AG04450 (cell line): ENCODE measurements at regions not wholly inside any gene's neighbourhood (a gene's known extent, or its start where the extent isn't known, plus 50 kb on each side); places are given as distances from the start of the nearest gene placed in this dataset.

ENCODE experiments used
- CTCF ChIA-PET: fragments of 300-600, 350-600 bp; formaldehyde crosslinking; extraction: SDS; loops from one replicate; lab custom pipeline; 2022; ENCODE audit warnings: antibody characterized with exemption, inconsistent platforms; lab: Charles Lee
- POLR2A ChIA-PET: fragments of 350-600 bp; formaldehyde crosslinking; extraction: SDS; loops from one replicate; lab custom pipeline; 2021; ENCODE audit warnings: antibody characterized with exemption, inconsistent platforms; lab: Yijun Ruan, JAX
- DNase-seq: peaks from one replicate; pipeline ENCODE4 v3.0.0-alpha.2; 2011; ENCODE audit warnings: low read depth, low spot score
- H3K27ac ChIP-seq: one replicate; pipeline ENCODE4 v1.5.1; 2012; ENCODE audit warnings: low read depth, low read length, control low read depth
- H3K27me3 ChIP-seq: one replicate; pipeline ENCODE4 v1.6.0; 2012; ENCODE audit warnings: low read length; ENCODE audit not compliant: control insufficient read depth, insufficient read depth
- H3K4me3 ChIP-seq: 2 replicates; pipeline ENCODE4 v1.5.1; 2011; ENCODE audit warnings: mild to moderate bottlenecking, low read depth, low read length, control low read depth
- H3K9me3 ChIP-seq: 2 replicates; pipeline ENCODE4 v1.5.1; 2012; ENCODE audit warnings: low read length; ENCODE audit not compliant: control insufficient read depth, insufficient read depth
- TF ChIP-seq, protein P1 (sequence below): IDR thresholded peaks from 2 replicates; pipeline ENCODE4 v1.5.1; 2011; ENCODE audit warnings: low read depth, low read length, control low read depth, inconsistent platforms

- CTCF ChIA-PET: no interaction called here
Measured at GRCh38 chr4:75306506-75306905, 207.7 kb downstream of the RCHY1 start.

DNA sequence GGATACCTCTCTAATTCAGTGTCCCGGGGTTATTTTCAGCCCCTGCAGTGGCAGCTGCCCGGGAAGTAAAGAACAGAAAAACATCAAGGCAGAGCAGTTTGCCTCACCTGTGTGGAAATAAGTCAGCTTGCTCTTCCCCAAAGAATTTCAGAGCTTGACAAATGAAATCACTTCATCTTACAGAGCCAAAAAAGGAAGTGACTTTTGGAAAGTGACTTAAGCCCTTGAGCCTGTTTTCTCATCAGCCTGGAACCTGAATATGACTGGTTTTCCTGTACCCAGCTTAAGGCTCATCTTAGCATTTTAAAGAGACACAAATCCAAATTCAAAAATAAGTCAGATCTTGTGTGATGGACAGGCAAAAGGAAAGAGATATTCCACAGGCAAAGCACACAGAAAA lies 211.6 kb downstream of the RCHY1 start:
- TF ChIP-seq, protein P1, sequence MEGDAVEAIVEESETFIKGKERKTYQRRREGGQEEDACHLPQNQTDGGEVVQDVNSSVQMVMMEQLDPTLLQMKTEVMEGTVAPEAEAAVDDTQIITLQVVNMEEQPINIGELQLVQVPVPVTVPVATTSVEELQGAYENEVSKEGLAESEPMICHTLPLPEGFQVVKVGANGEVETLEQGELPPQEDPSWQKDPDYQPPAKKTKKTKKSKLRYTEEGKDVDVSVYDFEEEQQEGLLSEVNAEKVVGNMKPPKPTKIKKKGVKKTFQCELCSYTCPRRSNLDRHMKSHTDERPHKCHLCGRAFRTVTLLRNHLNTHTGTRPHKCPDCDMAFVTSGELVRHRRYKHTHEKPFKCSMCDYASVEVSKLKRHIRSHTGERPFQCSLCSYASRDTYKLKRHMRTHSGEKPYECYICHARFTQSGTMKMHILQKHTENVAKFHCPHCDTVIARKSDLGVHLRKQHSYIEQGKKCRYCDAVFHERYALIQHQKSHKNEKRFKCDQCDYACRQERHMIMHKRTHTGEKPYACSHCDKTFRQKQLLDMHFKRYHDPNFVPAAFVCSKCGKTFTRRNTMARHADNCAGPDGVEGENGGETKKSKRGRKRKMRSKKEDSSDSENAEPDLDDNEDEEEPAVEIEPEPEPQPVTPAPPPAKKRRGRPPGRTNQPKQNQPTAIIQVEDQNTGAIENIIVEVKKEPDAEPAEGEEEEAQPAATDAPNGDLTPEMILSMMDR: no peak
- ChIA-PET CTCF (no interaction called here), POLR2A (no interaction called here)
- no peak for DNase-seq
- no peak overlapping the region for H3K27ac ChIP-seq
- H3K27me3 ChIP-seq: no peaks in the 10 kb centered on the region
- H3K4me3 ChIP-seq: no peak overlapping the region
- no peaks in the 10 kb centered on the region for H3K9me3 ChIP-seq

More at GRCh38 chr4:75306506-75306905, 207.7 kb downstream of the RCHY1 start:
- Histone ChIP-seq H3K27me3 (no peaks in the 10 kb centered on the region), H3K27ac (no peak overlapping the region), H3K4me3 (no peak overlapping the region), H3K9me3 (no peaks in the 10 kb centered on the region)
- POLR2A ChIA-PET: no interaction called here
- no peak for DNase-seq
- TF ChIP-seq, protein P1: no peak

DNA sequence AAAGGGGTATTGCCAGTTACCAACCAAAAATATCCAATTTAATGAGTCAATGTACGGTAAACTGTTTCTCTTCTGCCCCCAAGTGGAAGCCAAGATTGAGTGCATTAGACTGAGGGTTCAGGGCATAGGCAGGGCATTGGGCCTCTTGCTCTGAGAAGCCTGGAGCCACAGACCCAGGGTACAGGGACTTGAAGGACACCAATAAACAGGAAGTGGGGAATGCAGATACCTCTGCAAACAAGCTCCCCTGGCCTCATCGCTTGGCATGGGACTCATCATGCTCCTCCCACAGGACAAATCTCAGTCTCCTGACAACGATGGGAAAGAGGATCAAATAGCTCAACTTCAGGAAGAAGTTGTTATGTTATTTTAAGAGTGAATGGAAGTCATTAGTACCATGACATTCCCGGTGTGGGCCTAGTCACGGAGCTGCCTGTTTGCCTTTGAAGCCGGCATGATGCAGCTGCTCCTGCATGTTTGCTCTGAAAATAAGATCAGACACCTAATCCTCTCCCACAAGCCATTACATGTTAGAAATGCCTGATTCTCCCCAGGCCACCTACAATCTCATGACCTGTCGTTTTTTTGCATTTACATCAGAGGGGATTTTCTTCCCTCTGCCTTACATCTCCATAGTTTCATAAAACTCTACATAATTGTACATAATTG lies 224.2 kb downstream of the RCHY1 start:
- H3K9me3 ChIP-seq: no peaks in the 10 kb centered on the region
- ChIA-PET POLR2A (no interaction called here), CTCF (interaction anchor here (3.6 kb wide), 1 partner anchor 416 kb away, joined by 25 read pairs; no protein-coding TSS in a partner anchor)
- TF ChIP-seq, protein P1: peak; percentile 18; the same call in 1 of the 2 replicates
- no peak overlapping the region for H3K4me3 ChIP-seq
- H3K27ac ChIP-seq: no peak overlapping the region
- DNase-seq: no peak
- H3K27me3 ChIP-seq: peaks cover 2% of the 10 kb centered on the region

DNA sequence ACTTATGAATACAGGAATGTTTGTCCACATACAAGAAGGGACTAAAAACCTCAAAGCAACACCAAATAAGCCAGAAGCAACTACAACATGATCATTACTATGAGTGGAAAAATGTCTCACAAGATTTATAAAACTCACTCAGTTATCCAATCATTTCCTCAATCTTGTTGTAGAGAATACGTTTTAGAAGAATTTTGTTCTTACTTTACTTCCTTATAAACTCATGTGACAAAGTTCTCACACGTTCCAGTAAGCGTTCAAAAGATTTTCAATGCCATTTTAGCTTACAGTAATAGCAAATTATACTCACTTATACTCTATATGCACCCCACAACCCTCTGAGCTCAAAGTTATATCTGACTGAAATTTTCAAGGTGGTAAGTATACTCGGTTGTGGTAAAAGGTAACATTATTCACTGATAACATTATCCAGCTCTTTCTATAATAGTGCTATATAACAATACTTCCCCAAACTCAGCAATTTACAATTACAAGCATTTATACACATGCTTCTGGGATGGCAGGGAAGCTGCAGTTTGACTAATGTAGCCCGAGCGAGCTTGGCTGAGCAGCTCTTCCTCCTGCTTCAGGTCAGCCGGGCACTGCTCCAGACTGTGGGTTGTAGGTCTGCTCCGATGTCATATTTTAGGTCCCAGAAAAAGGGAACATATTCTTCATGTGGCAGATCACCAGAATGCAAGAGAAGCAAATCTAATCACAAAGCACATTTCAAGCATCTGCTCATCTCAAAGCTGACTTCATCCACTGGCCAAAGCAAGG lies 226.3 kb downstream of the RCHY1 start:
- ChIA-PET POLR2A (no interaction called here), CTCF (interaction anchor here (3.6 kb wide), 1 partner anchor 414 kb away, joined by 25 read pairs; no protein-coding TSS in a partner anchor)
- TF ChIP-seq, protein P1: no peak
- Histone ChIP-seq H3K9me3 (no peaks in the 10 kb centered on the region), H3K27ac (no peak overlapping the region), H3K4me3 (no peak overlapping the region), H3K27me3 (peaks cover 2% of the 10 kb centered on the region)
- no peak for DNase-seq

DNA sequence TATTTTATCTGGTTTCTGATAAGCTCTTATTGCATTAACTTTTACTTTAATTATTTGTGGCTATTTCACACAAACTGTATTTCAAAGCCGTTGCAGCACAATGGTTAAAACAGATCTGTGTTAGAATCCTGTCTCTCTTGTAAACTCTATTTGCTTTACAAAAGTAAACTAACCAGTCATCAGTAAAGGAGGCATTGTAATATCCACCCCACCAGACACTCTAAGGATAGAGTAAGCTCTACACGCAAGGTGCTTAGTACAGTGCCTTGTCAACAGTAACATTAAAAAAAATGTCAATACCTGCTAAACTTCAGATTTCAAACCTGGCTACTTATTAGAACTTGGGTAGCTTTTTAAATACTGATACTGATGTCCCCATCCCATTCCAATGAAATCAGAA lies 228.4 kb downstream of the RCHY1 start:
- Histone ChIP-seq H3K4me3 (no peak overlapping the region), H3K27me3 (peaks cover 2% of the 10 kb centered on the region), H3K9me3 (no peaks in the 10 kb centered on the region), H3K27ac (no peak overlapping the region)
- ChIA-PET POLR2A (no interaction called here), CTCF (no interaction called here)
- no peak for DNase-seq
- TF ChIP-seq, protein P1: no peak
